Muscle of leg (tissue), 3 donors: ENCODE measurements at regions not wholly inside any gene's neighbourhood (a gene's known extent, or its start where the extent isn't known, plus 50 kb on each side); places are given as distances from the start of the nearest gene placed in this dataset.

Experiments used
- DNase-seq: peaks from one replicate; pipeline ENCODE4 v3.0.0; 2013
- H3K27ac ChIP-seq: one replicate; pipeline ENCODE4 v1.5.1; 2013; ENCODE audit warnings: mild to moderate bottlenecking, low read length, control low read depth
- H3K27me3 ChIP-seq: one replicate; pipeline ENCODE4 v1.6.1; 2013; ENCODE audit warnings: low read length; ENCODE audit not compliant: control insufficient read depth, insufficient read depth
- H3K36me3 ChIP-seq: one replicate; pipeline ENCODE4 v1.6.1; 2013; ENCODE audit warnings: low read length; ENCODE audit not compliant: control insufficient read depth, insufficient read depth
- H3K4me1 ChIP-seq: one replicate; pipeline ENCODE4 v1.6.1; 2013; ENCODE audit warnings: low read length; ENCODE audit not compliant: control insufficient read depth, insufficient read depth
- H3K4me3 ChIP-seq: one replicate; pipeline ENCODE4 v1.5.1; 2013; ENCODE audit warnings: low read length, control low read depth
- H3K9me3 ChIP-seq: replicated peaks from 2 replicates; pipeline ENCODE4 v1.6.1; 2013; ENCODE audit warnings: low read depth, low read length; ENCODE audit not compliant: control insufficient read depth
- WGBS: methylation state at CpG from one replicate; pipeline ENCODE4 v1.1.5; 2013; ENCODE audit warnings: missing lambda C conversion rate; ENCODE audit not compliant: insufficient coverage; 5-methylcytosine and 5-hydroxymethylcytosine counted together

DNA sequence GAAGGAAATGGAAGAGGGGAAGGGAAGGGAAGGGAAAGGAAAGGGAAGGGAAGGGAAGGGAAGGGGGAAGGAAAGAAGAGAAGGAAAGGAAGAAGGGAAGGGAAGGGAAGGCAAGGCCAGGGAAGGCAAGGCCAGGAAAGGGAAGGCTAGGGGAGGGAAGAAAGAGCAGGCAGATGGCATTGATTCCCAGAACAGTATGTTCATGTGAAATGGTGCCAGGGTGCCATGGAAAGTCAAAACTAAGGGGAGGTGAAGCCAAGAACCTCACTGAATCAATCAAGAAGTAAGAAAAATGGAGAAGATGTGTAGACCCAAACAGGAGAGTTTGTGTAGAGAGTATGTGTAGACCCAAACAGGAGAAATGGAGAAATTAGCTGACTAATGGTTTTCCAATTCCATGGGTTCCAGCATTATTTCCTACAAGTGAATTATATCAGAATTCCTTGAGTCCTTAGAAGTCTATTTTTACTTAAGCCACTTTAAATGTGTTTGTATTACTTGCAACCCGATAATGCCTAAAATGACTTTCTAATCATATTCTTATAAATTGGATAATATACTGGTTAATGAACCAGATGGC lies 367.6 kb downstream of the TXNL1 start:
- Histone ChIP-seq H3K27ac (no peak overlapping the region), H3K36me3 (no peaks in the 10 kb centered on the region), H3K9me3 (no peaks in the 10 kb centered on the region), H3K4me3 (no peak overlapping the region), H3K4me1 (peaks cover 9% of the 10 kb centered on the region), H3K27me3 (no peaks in the 10 kb centered on the region)
- WGBS, result no CpG with 5 or more reads among the region's 1 CpG
- no peak for DNase-seq

DNA sequence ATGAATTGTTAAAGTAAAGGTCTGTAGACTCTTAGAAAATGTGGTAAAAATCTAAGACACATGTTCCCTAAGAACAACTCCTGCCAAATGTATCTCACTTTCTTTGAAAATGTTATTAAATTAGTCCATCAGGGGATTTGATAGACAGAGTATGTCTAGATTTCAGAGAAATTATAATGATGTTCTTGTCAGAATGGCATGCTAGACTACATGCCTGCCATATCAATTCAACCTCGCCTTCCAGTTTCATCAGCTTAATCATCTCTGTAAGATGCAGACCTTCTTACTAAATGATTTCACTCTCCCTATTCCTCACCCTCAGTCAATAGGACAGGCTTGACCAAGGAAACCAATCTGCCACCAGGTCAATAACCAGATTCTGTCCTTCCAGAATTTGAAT lies 368.4 kb downstream of the TXNL1 start:
- H3K27me3 ChIP-seq, result no peaks in the 10 kb centered on the region
- H3K36me3 ChIP-seq, result no peaks in the 10 kb centered on the region
- peaks cover 9% of the 10 kb centered on the region for H3K4me1 ChIP-seq
- DNase-seq, result no peak
- H3K27ac ChIP-seq, result no peak overlapping the region
- H3K4me3 ChIP-seq, result no peak overlapping the region
- 86% methylated on average over 1 of the region's 1 CpG for WGBS
- H3K9me3 ChIP-seq, result no peaks in the 10 kb centered on the region

DNA sequence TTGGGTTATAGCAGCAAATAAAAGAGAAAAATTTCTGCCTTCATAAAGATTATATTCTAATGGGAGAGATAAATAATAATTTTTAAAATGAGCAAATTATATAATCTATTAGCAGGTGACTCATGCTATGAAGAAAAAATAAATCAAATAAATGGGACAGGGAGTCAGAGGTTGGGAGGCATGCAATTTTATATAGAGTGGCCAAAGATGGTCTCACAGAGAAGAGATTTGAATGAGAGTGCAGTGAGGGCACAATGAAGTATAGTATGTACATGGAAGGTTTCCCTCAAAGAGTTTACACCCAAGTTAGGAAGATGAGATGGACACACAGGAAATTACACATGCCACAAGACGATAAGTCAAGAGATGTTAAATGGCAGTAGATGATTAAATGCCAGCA lies 369.4 kb downstream of the TXNL1 start:
- Histone ChIP-seq H3K4me3 (no peak overlapping the region), H3K36me3 (no peaks in the 10 kb centered on the region), H3K4me1 (peaks cover 9% of the 10 kb centered on the region), H3K9me3 (no peaks in the 10 kb centered on the region), H3K27ac (no peak overlapping the region), H3K27me3 (no peaks in the 10 kb centered on the region)
- DNase-seq, result no peak
- 100% methylated on average over 1 of the region's 1 CpG for WGBS

DNA sequence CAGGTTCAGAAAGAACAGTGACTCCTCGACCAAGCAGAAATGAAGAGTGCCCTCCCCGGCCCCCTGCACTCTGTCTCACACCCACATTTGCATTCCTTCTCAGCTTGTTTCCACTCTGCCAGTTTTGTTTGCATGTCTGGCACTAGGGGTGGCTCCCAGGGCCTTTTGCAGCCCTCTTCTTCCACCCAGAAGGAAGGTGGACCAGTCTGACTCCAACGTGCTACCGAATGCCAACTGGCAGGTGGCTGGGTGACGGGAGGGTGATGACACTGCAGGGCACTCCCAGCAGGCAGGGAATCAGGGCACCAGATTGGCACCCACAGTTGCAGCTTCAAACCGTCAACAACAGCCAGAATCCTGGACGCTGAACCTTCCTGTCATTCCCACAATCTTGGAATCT lies 371.1 kb downstream of the TXNL1 start:
- 76% methylated on average over 5 of the region's 7 CpGs for WGBS
- DNase-seq, result no peak

DNA sequence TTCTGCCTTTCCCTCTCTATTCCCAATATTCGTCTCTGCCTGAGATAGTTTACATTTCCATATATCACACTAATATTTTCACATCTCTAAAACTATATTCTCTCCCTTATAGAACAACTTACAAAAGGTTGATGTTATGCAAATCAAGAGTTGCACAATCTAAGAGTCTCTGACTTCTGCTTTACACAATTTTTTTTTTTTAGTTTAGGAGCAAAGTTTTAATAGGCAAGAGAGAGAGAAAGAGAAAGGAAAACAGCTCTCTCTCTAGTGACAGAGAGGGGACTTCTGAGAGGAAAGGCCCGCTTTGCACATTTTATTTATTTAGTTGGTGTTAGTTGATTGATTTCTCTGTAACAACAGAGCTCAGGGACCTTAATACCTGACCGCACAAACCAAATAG lies 380.2 kb downstream of the TXNL1 start:
- no CpG with 5 or more reads among the region's 3 CpGs for WGBS
- Histone ChIP-seq H3K27ac (no peak overlapping the region), H3K36me3 (no peaks in the 10 kb centered on the region), H3K4me3 (no peak overlapping the region), H3K9me3 (no peaks in the 10 kb centered on the region), H3K27me3 (no peaks in the 10 kb centered on the region), H3K4me1 (no peaks in the 10 kb centered on the region)
- no peak for DNase-seq

More for the DNA sequence above, 371.1 kb downstream of the TXNL1 start:
- Histone ChIP-seq H3K4me3 (no peak overlapping the region), H3K27me3 (no peaks in the 10 kb centered on the region), H3K36me3 (no peaks in the 10 kb centered on the region), H3K4me1 (peaks cover 9% of the 10 kb centered on the region), H3K9me3 (no peaks in the 10 kb centered on the region), H3K27ac (no peak overlapping the region)

DNA sequence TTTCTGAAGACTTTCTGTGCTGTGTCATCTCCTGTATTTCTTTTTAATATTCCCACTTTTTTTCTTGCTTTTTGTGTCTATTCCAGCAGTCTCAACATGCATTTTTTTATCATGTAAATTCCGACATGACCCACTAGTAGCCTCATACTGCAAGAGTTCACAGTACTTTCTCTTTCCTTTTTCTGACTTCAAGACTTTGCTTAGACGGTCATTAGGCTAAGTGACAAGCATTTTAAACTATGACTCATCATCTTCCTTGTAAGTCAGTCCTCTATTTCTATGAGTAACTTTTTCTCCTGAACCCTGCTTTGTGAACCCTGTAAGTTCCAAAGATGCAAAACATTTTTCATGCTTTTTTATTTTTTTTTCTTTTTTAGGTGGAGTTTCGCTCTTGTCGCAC lies 381.2 kb downstream of the TXNL1 start:
- no peaks in the 10 kb centered on the region for H3K36me3 ChIP-seq
- H3K4me3 ChIP-seq, result no peak overlapping the region
- H3K4me1 ChIP-seq, result no peaks in the 10 kb centered on the region
- H3K27ac ChIP-seq, result no peak overlapping the region
- no peaks in the 10 kb centered on the region for H3K27me3 ChIP-seq
- peak; percentile 53 for DNase-seq
- no peaks in the 10 kb centered on the region for H3K9me3 ChIP-seq
- 62% methylated on average over 2 of the region's 4 CpGs for WGBS

DNA sequence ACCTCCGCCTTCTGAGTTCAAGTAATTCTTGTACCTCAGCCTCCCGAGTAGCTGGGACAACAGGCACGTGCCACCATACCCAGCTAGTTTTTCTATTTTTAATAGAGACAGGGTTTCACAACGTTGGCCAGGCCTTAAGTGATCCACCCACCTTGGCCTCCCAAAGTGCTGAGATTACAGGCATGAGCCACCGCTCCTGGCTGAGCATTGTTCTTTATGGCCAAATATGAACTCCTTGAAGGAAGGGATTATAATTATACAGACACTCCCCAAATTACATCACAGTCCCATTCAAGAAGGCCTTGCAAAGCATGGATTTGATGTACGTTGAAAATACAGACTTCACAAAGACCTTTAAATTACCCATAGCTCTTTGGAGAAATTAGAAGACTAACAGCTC lies 381.7 kb downstream of the TXNL1 start:
- H3K4me3 ChIP-seq, result no peak overlapping the region
- H3K4me1 ChIP-seq, result no peaks in the 10 kb centered on the region
- no peak for DNase-seq
- no peaks in the 10 kb centered on the region for H3K9me3 ChIP-seq
- no peak overlapping the region for H3K27ac ChIP-seq
- H3K27me3 ChIP-seq, result no peaks in the 10 kb centered on the region
- 92% methylated on average over 4 of the region's 6 CpGs for WGBS
- no peaks in the 10 kb centered on the region for H3K36me3 ChIP-seq

DNA sequence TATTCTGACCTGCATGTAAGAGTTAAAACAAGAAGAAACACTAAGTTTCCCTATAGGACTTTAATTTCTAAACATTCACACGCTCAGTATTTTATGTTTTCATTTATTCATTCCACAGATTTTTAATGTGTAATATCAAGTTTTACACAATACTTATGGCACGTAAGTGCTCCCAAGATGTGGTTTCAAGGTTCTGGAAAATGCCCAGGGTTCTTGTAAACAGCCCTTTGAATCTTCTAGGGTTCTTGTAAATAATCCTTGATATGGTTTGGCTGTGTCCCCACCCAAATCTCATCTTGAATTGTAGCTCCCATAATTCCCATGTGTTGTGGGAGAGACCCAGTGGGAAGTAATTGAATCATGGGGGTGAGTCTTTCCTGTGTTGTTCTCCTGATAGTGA lies 383.0 kb downstream of the TXNL1 start:
- Histone ChIP-seq H3K36me3 (no peaks in the 10 kb centered on the region), H3K4me1 (no peaks in the 10 kb centered on the region), H3K27me3 (no peaks in the 10 kb centered on the region), H3K4me3 (no peak overlapping the region), H3K27ac (no peak overlapping the region), H3K9me3 (no peaks in the 10 kb centered on the region)
- no CpG with 5 or more reads among the region's 2 CpGs for WGBS
- DNase-seq, result no peak

DNA sequence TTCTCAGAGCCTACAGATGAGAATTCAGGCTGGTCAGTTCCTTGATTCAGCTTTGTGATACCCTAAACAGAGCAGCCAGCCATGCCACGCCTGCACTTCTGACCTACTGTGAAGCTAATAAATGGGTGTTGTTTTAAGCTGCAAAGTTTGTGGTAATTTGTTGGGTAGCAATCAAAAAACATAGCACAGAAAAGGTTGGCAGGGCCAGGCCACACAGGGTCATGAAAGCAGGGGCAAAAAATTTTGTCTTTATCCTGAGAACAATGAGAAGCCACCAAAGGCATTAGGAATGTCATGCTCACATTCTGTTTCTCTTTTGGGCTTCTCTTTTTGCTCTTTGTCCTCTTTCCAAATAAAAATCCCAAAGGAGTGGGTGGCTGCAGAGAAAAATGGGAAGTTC lies 385.9 kb downstream of the TXNL1 start:
- no peak for DNase-seq
- no peaks in the 10 kb centered on the region for H3K9me3 ChIP-seq
- peaks cover 2% of the 10 kb centered on the region for H3K27me3 ChIP-seq
- peaks cover 6% of the 10 kb centered on the region for H3K4me1 ChIP-seq
- no peak overlapping the region for H3K27ac ChIP-seq
- 86% methylated on average over 1 of the region's 1 CpG for WGBS
- H3K36me3 ChIP-seq, result no peaks in the 10 kb centered on the region
- H3K4me3 ChIP-seq, result no peak overlapping the region

DNA sequence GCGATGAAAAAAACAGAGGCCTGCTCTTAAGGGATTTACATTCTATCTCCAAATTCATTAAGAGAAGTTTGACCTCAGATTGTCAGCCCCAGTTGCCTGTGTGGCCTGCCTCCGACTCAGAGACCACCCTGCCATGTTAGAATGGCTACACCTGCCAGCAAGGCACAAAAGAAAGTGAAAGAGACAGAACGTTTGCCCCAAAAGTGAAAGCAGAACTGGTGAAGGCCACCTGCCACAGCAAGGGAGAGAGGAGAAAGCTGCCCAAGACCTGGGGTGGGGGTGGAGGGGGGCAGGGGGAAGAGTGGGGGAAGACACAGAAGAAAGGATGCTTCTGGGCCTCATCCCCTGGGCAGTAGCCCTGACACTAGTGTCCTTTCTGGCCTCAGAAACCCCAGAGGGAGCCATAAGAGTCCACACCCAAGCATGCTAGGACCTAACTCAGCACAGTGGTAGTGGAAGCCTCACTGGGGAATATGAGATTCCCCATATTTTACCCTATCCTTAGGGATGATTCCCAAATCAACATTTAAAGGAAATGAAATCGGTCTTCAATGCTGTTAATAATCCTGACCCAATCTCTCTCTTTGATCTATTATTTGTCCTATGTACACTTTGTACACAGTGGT lies 389.7 kb downstream of the TXNL1 start:
- Histone ChIP-seq H3K4me3 (no peak overlapping the region), H3K4me1 (peaks cover 6% of the 10 kb centered on the region), H3K27ac (no peak overlapping the region), H3K9me3 (no peaks in the 10 kb centered on the region), H3K36me3 (no peaks in the 10 kb centered on the region), H3K27me3 (peaks cover 2% of the 10 kb centered on the region)
- DNase-seq, result no peak
- WGBS, result 81% methylated on average over 3 of the region's 4 CpGs

DNA sequence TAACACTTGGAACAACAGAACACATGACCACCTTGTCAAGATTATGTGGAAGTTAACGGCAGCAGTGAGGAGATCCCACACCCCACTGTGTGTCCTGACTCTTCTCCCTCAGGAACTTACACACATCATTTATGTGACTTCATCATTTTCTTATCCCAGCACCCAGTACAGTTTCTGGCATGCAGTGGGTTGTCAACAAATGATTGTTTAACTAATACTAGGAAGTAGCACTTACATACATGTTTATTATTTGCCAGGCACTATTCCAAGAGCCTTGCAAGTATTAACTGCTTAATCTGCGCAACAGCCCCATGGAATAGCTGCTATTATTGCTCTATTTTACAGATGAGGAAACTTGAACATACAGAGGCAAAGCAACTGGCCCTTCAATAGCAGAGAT lies 391.5 kb downstream of the TXNL1 start:
- Histone ChIP-seq H3K36me3 (no peaks in the 10 kb centered on the region), H3K27me3 (peaks cover 2% of the 10 kb centered on the region), H3K4me3 (no peak overlapping the region), H3K9me3 (no peaks in the 10 kb centered on the region), H3K27ac (no peak overlapping the region), H3K4me1 (peaks cover 6% of the 10 kb centered on the region)
- WGBS, result no CpG with 5 or more reads among the region's 2 CpGs
- no peak for DNase-seq
